HepG2 (cell line): ENCODE measurements at regions not wholly inside any gene's neighbourhood (a gene's known extent, or its start where the extent isn't known, plus 50 kb on each side); places are given as distances from the start of the nearest gene placed in this dataset.

Experiments used
- ATAC-seq: fragments of 200-7000 bp; cut with Tn5 transposase; 3 replicates; pipeline ENCODE4 v1.9.1; 2020; ENCODE audit warnings: mild to moderate bottlenecking, moderate library complexity
- BruUV-seq: library from RNA; stranded (reverse); fragments of 400-500 nt; replicated peaks from 2 replicates; lab custom pipeline; 2021; lab: Mats Ljungman, UMichigan
- CTCF ChIA-PET: fragments of 300-600 bp; formaldehyde crosslinking; extraction: SDS; loops from one replicate; lab custom pipeline; 2021; ENCODE audit warnings: low total read pairs, inconsistent platforms, low intra/inter-chr PET ratio; lab: Yijun Ruan, JAX
- POLR2A ChIA-PET: fragments of 350-600 bp; sonication (Branson Sonifier 250); formaldehyde crosslinking; loops from one replicate; lab custom pipeline; 2020; ENCODE audit warnings: antibody characterized with exemption, inconsistent platforms; lab: Yijun Ruan, JAX
- DNase-seq: peaks from one replicate; pipeline ENCODE4 v3.0.0-alpha.2; 2015; ENCODE audit warnings: low spot score
- FAIRE-seq: peaks from 3 replicates; lab custom pipeline; 2011; peaks lifted over from hg19 to GRCh38; lab: Jason Lieb, UNC
- H2AFZ ChIP-seq: one replicate; pipeline ENCODE4 v1.6.1; 2011; ENCODE audit warnings: low read length, inconsistent platforms
- H3K27ac ChIP-seq: fragments of 300-600 bp; 3 replicates; pipeline ENCODE4 v1.8.0; 2011; ENCODE audit warnings: mixed run types, mild to moderate bottlenecking, mixed read lengths, low read length, inconsistent platforms; ENCODE audit not compliant: insufficient read depth; ENCODE audit errors: extremely low read length
- H3K27me3 ChIP-seq, 2 experiments: fragments of 200-600 bp in 1 of 2; 2 replicates in 1 of 2; 3 replicates in 1 of 2; pipeline versions ENCODE4 v1.6.0 to v1.8.0; 2011; ENCODE audit warnings: low read length in 2 of 2, mild to moderate bottlenecking in 2 of 2, moderate library complexity in 2 of 2, inconsistent platforms in 1 of 2; ENCODE audit not compliant: insufficient read depth in 2 of 2, control insufficient read depth in 1 of 2
- H3K36me3 ChIP-seq, 2 experiments: fragments of 200-600 bp in 1 of 2; replicated peaks in 1 of 2; 2 replicates in 1 of 2; 3 replicates in 1 of 2; pipeline versions ENCODE4 v1.5.1 to v1.8.0; 2011; ENCODE audit warnings: low read length in 2 of 2, inconsistent platforms in 1 of 2; ENCODE audit not compliant: insufficient read depth in 2 of 2, control insufficient read depth in 1 of 2
- H3K4me1 ChIP-seq: 2 replicates; pipeline ENCODE4 v1.5.1; 2012; ENCODE audit warnings: low read length, inconsistent platforms; ENCODE audit not compliant: insufficient read depth
- H3K4me2 ChIP-seq: 2 replicates; pipeline ENCODE4 v1.6.0; 2011; ENCODE audit warnings: low read depth, low read length, inconsistent platforms
- H3K4me3 ChIP-seq, 3 experiments: fragments of 200-600 bp in 1 of 3; sonication (generic), shearing (Covaris generic) in 1 of 3; replicated peaks in 1 of 3; 2 replicates each; pipeline ENCODE4 v1.5.1; 2011 to 2016; ENCODE audit warnings: low read length in 3 of 3, inconsistent platforms in 2 of 3, low read depth in 2 of 3, mild to moderate bottlenecking in 2 of 3, control low read depth in 1 of 3, mixed read lengths in 1 of 3; ENCODE audit not compliant: insufficient read depth in 1 of 3
- H3K79me2 ChIP-seq: one replicate; pipeline ENCODE4 v1.6.1; 2011; ENCODE audit warnings: low read length, inconsistent platforms; ENCODE audit not compliant: insufficient read depth
- H3K9ac ChIP-seq: 2 replicates; pipeline ENCODE4 v1.6.0; 2011; ENCODE audit warnings: mild to moderate bottlenecking, low read depth, low read length, inconsistent platforms; ENCODE audit not compliant: insufficient read depth
- H3K9me3 ChIP-seq: 2 replicates; pipeline ENCODE4 v1.5.1; 2012; ENCODE audit warnings: mild to moderate bottlenecking, low read length
- H4K20me1 ChIP-seq: 2 replicates; pipeline ENCODE4 v1.6.0; 2011; ENCODE audit warnings: inconsistent platforms, mild to moderate bottlenecking, low read length, moderate library complexity; ENCODE audit not compliant: insufficient read depth
- CBFB ChIP-seq: sonication (generic); formaldehyde crosslinking; IDR thresholded peaks from 2 replicates; pipeline ENCODE4 v1.4.0; 2020; ENCODE audit warnings: missing genetic modification reagents
- HOXA9 ChIP-seq: sonication (generic); formaldehyde crosslinking; IDR thresholded peaks from 2 replicates; pipeline ENCODE4 v1.8.1; 2022; ENCODE audit warnings: missing genetic modification reagents, mild to moderate bottlenecking, moderate library complexity, borderline replicate concordance
- KLF13 ChIP-seq: sonication (generic); formaldehyde crosslinking; IDR thresholded peaks from 2 replicates; pipeline ENCODE4 v1.4.0; 2020; ENCODE audit warnings: mild to moderate bottlenecking, missing genetic modification reagents
- MXD4 ChIP-seq: IDR thresholded peaks from 2 replicates; pipeline ENCODE4 v1.6.1; 2016; ENCODE audit warnings: mild to moderate bottlenecking, missing biosample characterization, missing genetic modification reagents
- SNAI1 ChIP-seq: sonication (generic); formaldehyde crosslinking; IDR thresholded peaks from 2 replicates; pipeline ENCODE4 v1.5.0; 2020; ENCODE audit warnings: mild to moderate bottlenecking, missing genetic modification reagents, borderline replicate concordance
- ZNF335 ChIP-seq: sonication (generic); formaldehyde crosslinking; IDR thresholded peaks from 2 replicates; pipeline ENCODE4 v1.4.0; 2020; ENCODE audit warnings: missing genetic modification reagents
- ZNF550 ChIP-seq: sonication (generic); formaldehyde crosslinking; IDR thresholded peaks from 2 replicates; pipeline ENCODE4 v1.4.0; 2020; ENCODE audit warnings: mild to moderate bottlenecking, missing genetic modification reagents, borderline replicate concordance
- ZNF577 ChIP-seq: sonication (generic); formaldehyde crosslinking; IDR thresholded peaks from 2 replicates; pipeline ENCODE4 v1.4.0; 2020; ENCODE audit warnings: mild to moderate bottlenecking, low read depth, missing genetic modification reagents, borderline replicate concordance
- ZNF589 ChIP-seq: sonication (generic); formaldehyde crosslinking; conservative IDR thresholded peaks from 2 replicates; pipeline ENCODE4 v1.8.0; 2022; ENCODE audit warnings: mild to moderate bottlenecking, moderate library complexity, missing genetic modification reagents
- ZNF747 ChIP-seq: sonication (generic); formaldehyde crosslinking; IDR thresholded peaks from 2 replicates; pipeline ENCODE4 v1.8.1; 2023; ENCODE audit warnings: missing genetic modification reagents, mild to moderate bottlenecking, borderline replicate concordance
- ZNF776 ChIP-seq: sonication (generic); formaldehyde crosslinking; IDR thresholded peaks from 2 replicates; pipeline ENCODE4 v1.4.0; 2020; ENCODE audit warnings: mild to moderate bottlenecking, missing genetic modification reagents
- ZNF878 ChIP-seq: sonication (generic); formaldehyde crosslinking; IDR thresholded peaks from 2 replicates; pipeline ENCODE4 v1.8.1; 2023; ENCODE audit warnings: mild to moderate bottlenecking, missing genetic modification reagents, moderate library complexity
- WGBS: methylation state at CpG from one replicate; pipeline ENCODE4 v1.1.6; 2017; ENCODE audit warnings: low lambda C conversion rate; 5-methylcytosine and 5-hydroxymethylcytosine counted together
- in situ Hi-C: cut with HindIII; loops from 2 replicates; pipeline ENCODE4 v1.10.0; 2017; ENCODE audit warnings: low pct_unique_long_range_greater_than_20kb; ENCODE audit not compliant: extremely low pct_ligation_motif_present
- intact Hi-C: fragments of 100-400 bp; cut with micrococcal nuclease; formaldehyde crosslinking; loops from one replicate; pipeline ENCODE4 v1.10.0; 2022; ENCODE audit not compliant: unreplicated experiment

DNA sequence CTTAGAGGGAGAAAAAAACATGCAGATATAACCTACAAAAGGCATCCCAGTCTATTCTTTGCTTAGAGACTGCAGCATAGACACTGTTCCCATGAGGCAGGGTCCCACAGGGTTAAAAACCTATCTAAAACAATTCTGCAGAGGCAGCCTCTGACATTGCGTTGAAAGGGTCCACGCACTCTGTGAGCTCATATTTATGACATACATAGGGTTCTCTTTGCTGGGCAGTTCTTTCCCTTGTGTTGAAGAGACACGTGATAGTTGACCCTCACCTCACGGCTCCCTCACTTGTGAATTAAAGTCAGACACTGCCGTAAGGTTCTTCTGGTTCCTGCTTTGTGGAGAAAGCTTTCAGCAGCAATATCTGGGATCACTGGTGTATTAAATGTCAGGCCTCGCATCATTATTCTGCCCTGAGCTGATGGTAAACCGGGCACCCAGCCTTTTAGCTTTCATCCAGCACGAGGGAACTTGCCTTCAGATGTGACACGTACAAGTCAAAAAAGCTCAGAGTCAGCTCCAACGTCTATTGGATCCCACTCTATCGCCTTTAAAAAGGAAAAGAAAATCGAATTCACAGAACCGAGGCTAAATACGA, 52.8 kb upstream of the HNRNPU start:
- ATAC-seq = no peak
- no peaks in the 10 kb centered on the region for H3K36me3 ChIP-seq
- H3K4me1 ChIP-seq = peaks cover 8% of the 10 kb centered on the region
- no peak for DNase-seq
- H3K27me3 ChIP-seq = peaks cover 0 to 24% of the 10 kb centered on the region in 2 experiments; a peak in 3 of 5 replicates
- no peak overlapping the region for H3K9ac ChIP-seq
- H3K4me2 ChIP-seq = no peak overlapping the region
- no peak for FAIRE-seq
- in situ Hi-C loops (no loop called here), intact Hi-C loops (loop anchor here (5.0 kb wide), 1 partner anchor 50 kb away; no protein-coding TSS in a partner anchor)
- H4K20me1 ChIP-seq = no peaks in the 10 kb centered on the region
- H3K79me2 ChIP-seq = no peaks in the 10 kb centered on the region
- POLR2A ChIA-PET = no interaction called here
- no peak overlapping the region for H2AFZ ChIP-seq
- H3K9me3 ChIP-seq = no peaks in the 10 kb centered on the region
- 65% methylated on average over 13 of the region's 14 CpGs for WGBS
- no peak for TF ChIP-seq ZNF747 (CRISPR knock-in tag)
- TF ChIP-seq ZNF776 (CRISPR knock-in tag) = no peak
- no peak for TF ChIP-seq KLF13
- TF ChIP-seq ZNF878 (CRISPR knock-in tag) = no peak
- TF ChIP-seq CBFB (CRISPR knock-in tag) = no peak
- TF ChIP-seq MXD4 (CRISPR knock-in tag) = no peak
- TF ChIP-seq ZNF550 (CRISPR knock-in tag) = no peak
- TF ChIP-seq HOXA9 = no peak
- TF ChIP-seq ZNF577 (CRISPR knock-in tag) = no peak
- no peak for TF ChIP-seq SNAI1
- TF ChIP-seq ZNF589 (CRISPR knock-in tag) = no peak
- no peak for TF ChIP-seq ZNF335 (CRISPR knock-in tag)
- no peak overlapping the region for H3K4me3 ChIP-seq
- H3K27ac ChIP-seq = no peak overlapping the region
- BruUV-seq = no TSS peak
- CTCF ChIA-PET = no interaction called here
